IMR-90 (cell line): ENCODE measurements at regions not wholly inside any gene's neighbourhood (a gene's known extent, or its start where the extent isn't known, plus 50 kb on each side); places are given as distances from the start of the nearest gene placed in this dataset.

Experiments used
- ATAC-seq: fragments of 200-7000 bp; cut with Tn5 transposase; 2 replicates; pipeline ENCODE4 v1.9.1; 2020; ENCODE audit warnings: low read depth, mild to moderate bottlenecking, moderate library complexity
- BruUV-seq: library from RNA; stranded (reverse); fragments of 400-500 nt; replicated peaks from 2 replicates; lab custom pipeline; 2021; lab: Mats Ljungman, UMichigan
- CTCF ChIA-PET: fragments of 300-600 bp; formaldehyde crosslinking; extraction: SDS; loops from one replicate; lab custom pipeline; 2021; ENCODE audit warnings: antibody characterized with exemption; lab: Yijun Ruan, JAX
- POLR2A ChIA-PET: fragments of 300-600 bp; sonication (Branson Sonifier 250); formaldehyde crosslinking; loops from one replicate; lab custom pipeline; 2022; ENCODE audit warnings: antibody characterized with exemption; ENCODE audit not compliant: unreplicated experiment; lab: Charles Lee
- DNase-seq: peaks from one replicate; pipeline ENCODE4 v3.0.0; 2013
- H2AFZ ChIP-seq: replicated peaks from 2 replicates; pipeline ENCODE3; 2013; ENCODE audit warnings: low read length, mild to moderate bottlenecking; ENCODE audit not compliant: poor library complexity
- H2AK5ac ChIP-seq: 2 replicates; pipeline ENCODE4 v1.6.1; 2013; ENCODE audit warnings: low read depth, low read length, inconsistent platforms
- H2AK9ac ChIP-seq: replicated peaks from 2 replicates; pipeline ENCODE3; 2013; ENCODE audit warnings: mild to moderate bottlenecking, low read depth, low read length, moderate library complexity; ENCODE audit not compliant: poor library complexity
- H2BK120ac ChIP-seq: 2 replicates; pipeline ENCODE4 v1.6.1; 2013; ENCODE audit warnings: low read depth, low read length, inconsistent platforms
- H2BK15ac ChIP-seq: 3 replicates; pipeline ENCODE4 v1.6.1; 2013; ENCODE audit warnings: low read depth, low read length, inconsistent platforms
- H2BK20ac ChIP-seq: 2 replicates; pipeline ENCODE4 v1.6.1; 2013; ENCODE audit warnings: low read depth, mild to moderate bottlenecking, inconsistent platforms, low read length, moderate library complexity
- H2BK5ac ChIP-seq: 2 replicates; pipeline ENCODE4 v1.6.1; 2013; ENCODE audit warnings: mild to moderate bottlenecking, low read depth, low read length, inconsistent platforms; ENCODE audit not compliant: poor library complexity, severe bottlenecking
- H3K14ac ChIP-seq: replicated peaks from 2 replicates; pipeline ENCODE4 v1.6.1; 2013; ENCODE audit warnings: low read depth, low read length, inconsistent platforms
- H3K18ac ChIP-seq: 2 replicates; pipeline ENCODE4 v1.6.1; 2013; ENCODE audit warnings: low read depth, low read length, control low read depth
- H3K23ac ChIP-seq: 2 replicates; pipeline ENCODE4 v1.6.1; 2013; ENCODE audit warnings: low read depth, low read length, inconsistent platforms
- H3K27ac ChIP-seq: 2 replicates; pipeline ENCODE4 v1.5.1; 2013; ENCODE audit warnings: mild to moderate bottlenecking, control low read depth, low read length; ENCODE audit not compliant: insufficient read depth
- H3K27me3 ChIP-seq: 2 replicates; pipeline ENCODE4 v1.6.1; 2013; ENCODE audit warnings: low read length; ENCODE audit not compliant: control insufficient read depth, insufficient read depth
- H3K36me3 ChIP-seq: 2 replicates; pipeline ENCODE4 v1.6.1; 2013; ENCODE audit warnings: low read length, mixed read lengths; ENCODE audit not compliant: control insufficient read depth, insufficient read depth
- H3K4ac ChIP-seq: 2 replicates; pipeline ENCODE4 v1.6.1; 2013; ENCODE audit warnings: low read depth, low read length, inconsistent platforms
- H3K4me1 ChIP-seq: 2 replicates; pipeline ENCODE4 v1.6.1; 2013; ENCODE audit warnings: low read length, mixed read lengths; ENCODE audit not compliant: control insufficient read depth, insufficient read depth
- H3K4me2 ChIP-seq: 2 replicates; pipeline ENCODE4 v1.6.1; 2013; ENCODE audit warnings: low read depth, mild to moderate bottlenecking, control low read depth, low read length, moderate library complexity
- H3K4me3 ChIP-seq: 2 replicates; pipeline ENCODE4 v1.5.1; 2013; ENCODE audit warnings: low read depth, mild to moderate bottlenecking, control low read depth, low read length, moderate library complexity; ENCODE audit not compliant: insufficient read depth
- H3K56ac ChIP-seq: 2 replicates; pipeline ENCODE4 v1.6.1; 2013; ENCODE audit warnings: low read length, inconsistent platforms; ENCODE audit not compliant: insufficient read depth; ENCODE audit errors: extremely low read depth
- H3K79me1 ChIP-seq, 2 experiments: 2 replicates each; pipeline ENCODE4 v1.6.1; 2013; ENCODE audit warnings: low read length in 2 of 2, inconsistent platforms in 1 of 2, low read depth in 1 of 2
- H3K9ac ChIP-seq: 2 replicates; pipeline ENCODE4 v1.6.1; 2013; ENCODE audit warnings: low read depth, low read length, control low read depth
- H3K9me1 ChIP-seq: 2 replicates; pipeline ENCODE4 v1.6.1; 2013; ENCODE audit warnings: low read length, inconsistent platforms; ENCODE audit not compliant: insufficient read depth
- H3K9me3 ChIP-seq: 2 replicates; pipeline ENCODE4 v1.6.1; 2013; ENCODE audit warnings: low read length; ENCODE audit not compliant: control insufficient read depth, insufficient read depth
- H4K20me1 ChIP-seq: 2 replicates; pipeline ENCODE4 v1.6.1; 2013; ENCODE audit warnings: low read length, inconsistent platforms; ENCODE audit not compliant: insufficient read depth
- H4K5ac ChIP-seq: 2 replicates; pipeline ENCODE4 v1.6.1; 2013; ENCODE audit warnings: mild to moderate bottlenecking, low read depth, low read length, control low read depth
- H4K8ac ChIP-seq, 2 experiments: 2 replicates each; pipeline ENCODE4 v1.6.1; 2013; ENCODE audit warnings: low read depth in 2 of 2, low read length in 2 of 2, control low read depth in 1 of 2, inconsistent platforms in 1 of 2
- H4K91ac ChIP-seq: 2 replicates; pipeline ENCODE4 v1.6.1; 2013; ENCODE audit warnings: low read depth, low read length, inconsistent platforms; ENCODE audit not compliant: insufficient read depth
- BHLHE40 ChIP-seq: fragments of 150-350 bp; IDR thresholded peaks from 2 replicates; pipeline ENCODE4 v1.6.1; 2016; ENCODE audit warnings: mild to moderate bottlenecking, low read depth, low read length
- CEBPB ChIP-seq: IDR thresholded peaks from 2 replicates; pipeline ENCODE4 v1.6.1; 2012; ENCODE audit warnings: low read depth, low read length, improper control_type of control experiment
- CHD1 ChIP-seq: IDR thresholded peaks from 2 replicates; pipeline ENCODE4 v1.6.1; 2012; ENCODE audit warnings: low read depth, low read length, improper control_type of control experiment
- FOS ChIP-seq: fragments of 150-350 bp; IDR thresholded peaks from 2 replicates; pipeline ENCODE4 v1.6.1; 2016; ENCODE audit warnings: low read depth, low read length
- MAFK ChIP-seq: IDR thresholded peaks from 2 replicates; pipeline ENCODE4 v1.6.1; 2012; ENCODE audit warnings: low read depth, low read length, improper control_type of control experiment
- MAZ ChIP-seq: IDR thresholded peaks from 2 replicates; pipeline ENCODE4 v1.6.1; 2012; ENCODE audit warnings: low read depth, mild to moderate bottlenecking, low read length, improper control_type of control experiment, moderate library complexity, borderline replicate concordance
- MXI1 ChIP-seq: IDR thresholded peaks from 2 replicates; pipeline ENCODE4 v1.6.1; 2012; ENCODE audit warnings: low read depth, mild to moderate bottlenecking, low read length, moderate library complexity, borderline replicate concordance
- NFE2L2 ChIP-seq: fragments of 150-350 bp; IDR thresholded peaks from 2 replicates; pipeline ENCODE4 v1.6.1; 2016; ENCODE audit warnings: low read depth, mild to moderate bottlenecking, low read length
- POLR2A ChIP-seq: IDR thresholded peaks from 2 replicates; pipeline ENCODE4 v1.6.1; 2012; ENCODE audit warnings: mild to moderate bottlenecking, low read depth, low read length
- RAD21 ChIP-seq: IDR thresholded peaks from 2 replicates; pipeline ENCODE4 v1.6.1; 2012; ENCODE audit warnings: low read length, improper control_type of control experiment
- RCOR1 ChIP-seq: IDR thresholded peaks from 2 replicates; pipeline ENCODE4 v1.6.1; 2012; ENCODE audit warnings: mild to moderate bottlenecking, low read length, improper control_type of control experiment; ENCODE audit not compliant: insufficient replicate concordance
- RFX5 ChIP-seq: IDR thresholded peaks from 2 replicates; pipeline ENCODE4 v1.8.0; 2012; ENCODE audit warnings: low read depth, mild to moderate bottlenecking, low read length, moderate library complexity
- SMC3 ChIP-seq: fragments of 150-350 bp; IDR thresholded peaks from 2 replicates; pipeline ENCODE4 v1.6.1; 2016; ENCODE audit warnings: low read depth, mild to moderate bottlenecking, antibody characterized with exemption, low read length, moderate library complexity
- WGBS, 2 experiments: methylation state at CpG; one replicate each; pipeline versions ENCODE4 v1.1.5 to v1.1.7; 2013; ENCODE audit warnings: missing lambda C conversion rate in 2 of 2; ENCODE audit not compliant: insufficient read length in 1 of 2; ENCODE audit errors: extremely low coverage in 2 of 2; 5-methylcytosine and 5-hydroxymethylcytosine counted together
- dilution Hi-C: fragments of 300-500 bp; cut with HindIII; formaldehyde crosslinking; loops from one replicate; pipeline ENCODE4 v1.14.3; 2018; ENCODE audit warnings: low sequenced_read_pairs; ENCODE audit not compliant: unreplicated experiment
- in situ Hi-C: fragments of 300-500 bp; cut with MboI; formaldehyde crosslinking; loops from 3 replicates; pipeline ENCODE4 v1.14.3; 2019; ENCODE audit warnings: low sequenced_read_pairs, inconsistent platforms, mixed read lengths
- intact Hi-C: fragments of 100-400 bp; cut with micrococcal nuclease; formaldehyde crosslinking; loops from 2 replicates; pipeline ENCODE4 v1.10.0; 2022
- TF ChIP-seq, protein P1 (sequence below): fragments of 150-350 bp; IDR thresholded peaks from 2 replicates; pipeline ENCODE4 v1.6.1; 2017; ENCODE audit warnings: mild to moderate bottlenecking, antibody characterized with exemption, low read length, low read depth
- TF ChIP-seq, protein P2 (sequence below): fragments of 150-350 bp; IDR thresholded peaks from 2 replicates; pipeline ENCODE4 v1.6.1; 2016; ENCODE audit warnings: low read depth, mild to moderate bottlenecking, low read length, moderate library complexity, borderline replicate concordance
- TF ChIP-seq, protein P3 (sequence below): conservative IDR thresholded peaks from 2 replicates; pipeline ENCODE4 v1.5.1; 2012; ENCODE audit warnings: mild to moderate bottlenecking, low read depth, low read length, improper control_type of control experiment

DNA sequence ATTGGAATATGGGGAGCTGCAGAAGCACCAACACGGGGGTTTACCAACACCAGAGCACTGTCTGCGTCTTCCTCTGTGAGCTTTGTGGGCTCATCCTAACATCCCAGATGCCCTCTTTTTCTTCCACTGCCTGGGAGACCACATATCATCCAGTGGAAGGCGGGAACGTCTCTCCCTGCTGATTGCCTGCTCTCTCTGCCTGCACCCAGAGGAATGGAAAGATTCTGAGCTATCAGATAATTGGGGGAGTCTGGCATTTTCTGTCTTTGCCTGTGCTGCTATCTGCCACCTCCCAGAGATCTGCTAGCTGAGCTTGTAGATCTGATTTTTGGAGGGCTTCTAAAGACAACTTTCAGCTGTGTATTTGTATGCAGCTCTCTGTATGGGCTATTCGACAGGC is 166.2 kb upstream of the PLXNA2 start:
- Histone ChIP-seq H3K4ac (no peak overlapping the region), H3K4me2 (no peak overlapping the region), H3K4me1 (no peaks in the 10 kb centered on the region), H2BK120ac (no peak overlapping the region), H4K8ac (no peak overlapping the region), H3K36me3 (no peaks in the 10 kb centered on the region), H3K4me3 (no peak overlapping the region), H3K14ac (no peak overlapping the region), H3K9me1 (no peaks in the 10 kb centered on the region), H3K18ac (no peak overlapping the region), H3K79me1 (no peaks in the 10 kb centered on the region), H3K56ac (no peak overlapping the region), H4K91ac (no peak overlapping the region), H3K23ac (no peak overlapping the region), H4K5ac (no peak overlapping the region), H2BK15ac (no peak overlapping the region), H3K27me3 (no peaks in the 10 kb centered on the region), H3K9ac (no peak overlapping the region), H2AK5ac (no peak overlapping the region), H4K20me1 (no peaks in the 10 kb centered on the region), H3K9me3 (no peaks in the 10 kb centered on the region), H2AK9ac (no peak overlapping the region), H3K27ac (no peak overlapping the region), H2BK20ac (no peak overlapping the region), H2BK5ac (no peak overlapping the region), H2AFZ (no peak overlapping the region)
- dilution Hi-C loops = no loop called here
- no peak for ATAC-seq
- TF ChIP-seq BHLHE40 (no peak), RFX5 (no peak), MAZ (no peak), NFE2L2 (no peak), MAFK (no peak), RAD21 (no peak), POLR2A (no peak), CEBPB (no peak), CHD1 (no peak), MXI1 (no peak), FOS (no peak), RCOR1 (no peak), SMC3 (no peak)
- TF ChIP-seq, protein P1, sequence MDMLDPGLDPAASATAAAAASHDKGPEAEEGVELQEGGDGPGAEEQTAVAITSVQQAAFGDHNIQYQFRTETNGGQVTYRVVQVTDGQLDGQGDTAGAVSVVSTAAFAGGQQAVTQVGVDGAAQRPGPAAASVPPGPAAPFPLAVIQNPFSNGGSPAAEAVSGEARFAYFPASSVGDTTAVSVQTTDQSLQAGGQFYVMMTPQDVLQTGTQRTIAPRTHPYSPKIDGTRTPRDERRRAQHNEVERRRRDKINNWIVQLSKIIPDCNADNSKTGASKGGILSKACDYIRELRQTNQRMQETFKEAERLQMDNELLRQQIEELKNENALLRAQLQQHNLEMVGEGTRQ = no peak
- TF ChIP-seq, protein P2, sequence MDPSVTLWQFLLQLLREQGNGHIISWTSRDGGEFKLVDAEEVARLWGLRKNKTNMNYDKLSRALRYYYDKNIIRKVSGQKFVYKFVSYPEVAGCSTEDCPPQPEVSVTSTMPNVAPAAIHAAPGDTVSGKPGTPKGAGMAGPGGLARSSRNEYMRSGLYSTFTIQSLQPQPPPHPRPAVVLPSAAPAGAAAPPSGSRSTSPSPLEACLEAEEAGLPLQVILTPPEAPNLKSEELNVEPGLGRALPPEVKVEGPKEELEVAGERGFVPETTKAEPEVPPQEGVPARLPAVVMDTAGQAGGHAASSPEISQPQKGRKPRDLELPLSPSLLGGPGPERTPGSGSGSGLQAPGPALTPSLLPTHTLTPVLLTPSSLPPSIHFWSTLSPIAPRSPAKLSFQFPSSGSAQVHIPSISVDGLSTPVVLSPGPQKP = no peak
- TF ChIP-seq, protein P3, sequence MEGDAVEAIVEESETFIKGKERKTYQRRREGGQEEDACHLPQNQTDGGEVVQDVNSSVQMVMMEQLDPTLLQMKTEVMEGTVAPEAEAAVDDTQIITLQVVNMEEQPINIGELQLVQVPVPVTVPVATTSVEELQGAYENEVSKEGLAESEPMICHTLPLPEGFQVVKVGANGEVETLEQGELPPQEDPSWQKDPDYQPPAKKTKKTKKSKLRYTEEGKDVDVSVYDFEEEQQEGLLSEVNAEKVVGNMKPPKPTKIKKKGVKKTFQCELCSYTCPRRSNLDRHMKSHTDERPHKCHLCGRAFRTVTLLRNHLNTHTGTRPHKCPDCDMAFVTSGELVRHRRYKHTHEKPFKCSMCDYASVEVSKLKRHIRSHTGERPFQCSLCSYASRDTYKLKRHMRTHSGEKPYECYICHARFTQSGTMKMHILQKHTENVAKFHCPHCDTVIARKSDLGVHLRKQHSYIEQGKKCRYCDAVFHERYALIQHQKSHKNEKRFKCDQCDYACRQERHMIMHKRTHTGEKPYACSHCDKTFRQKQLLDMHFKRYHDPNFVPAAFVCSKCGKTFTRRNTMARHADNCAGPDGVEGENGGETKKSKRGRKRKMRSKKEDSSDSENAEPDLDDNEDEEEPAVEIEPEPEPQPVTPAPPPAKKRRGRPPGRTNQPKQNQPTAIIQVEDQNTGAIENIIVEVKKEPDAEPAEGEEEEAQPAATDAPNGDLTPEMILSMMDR = no peak
- no TSS peak for BruUV-seq
- ChIA-PET CTCF (no interaction called here), POLR2A (no interaction called here)
- in situ Hi-C loops = no loop called here
- intact Hi-C loops = no loop called here
- no peak for DNase-seq
- no CpG with 5 or more reads among the region's 5 CpGs for WGBS, 2 experiments
